RWPE1 (cell line): ENCODE measurements at regions not wholly inside any gene's neighbourhood (a gene's known extent, or its start where the extent isn't known, plus 50 kb on each side); places are given as distances from the start of the nearest gene placed in this dataset.

Source experiments
- CTCF ChIA-PET: fragments of 350-600 bp; sonication (Branson Sonifier 250); formaldehyde crosslinking; extraction: SDS; loops from one replicate; lab custom pipeline; 2021; lab: Yijun Ruan, JAX
- POLR2A ChIA-PET: fragments of 400-600 bp; formaldehyde crosslinking; extraction: SDS; loops from one replicate; lab custom pipeline; 2020; ENCODE audit warnings: antibody characterized with exemption; ENCODE audit not compliant: low non-redundant PET; lab: Yijun Ruan, JAX
- DNase-seq: peaks from one replicate; pipeline ENCODE4 v3.0.0; 2012; ENCODE audit warnings: low spot score
- H3K27ac ChIP-seq: fragments of 450-650 bp; 2 replicates; pipeline ENCODE4 v1.5.1; 2017
- CTCF ChIP-seq: fragments of 450-650 bp; conservative IDR thresholded peaks from 2 replicates; pipeline ENCODE4 v1.5.1; 2017; ENCODE audit warnings: low read depth, mild to moderate bottlenecking

- no peak for DNase-seq
- CTCF ChIA-PET, result no interaction called here
These were observed 332.4 kb upstream of the PPP2R3A start for GRCh38 chr3:135633078-135633477.

GRCh38 chr3:135636596-135636995 is 328.9 kb upstream of the PPP2R3A start:
- no peak for DNase-seq
- CTCF ChIA-PET, result interaction anchor here (0.7 kb wide), 1 partner anchor 214 kb away, joined by 3 read pairs; no protein-coding TSS in a partner anchor
- H3K27ac ChIP-seq, result no peak overlapping the region
- POLR2A ChIA-PET, result no interaction called here
- no peak for TF ChIP-seq CTCF

More at GRCh38 chr3:135633078-135633477, 332.4 kb upstream of the PPP2R3A start:
- H3K27ac ChIP-seq, result no peak overlapping the region
- POLR2A ChIA-PET, result no interaction called here
- no peak for TF ChIP-seq CTCF

GRCh38 chr3:135637013-135637412 is 328.5 kb upstream of the PPP2R3A start:
- no peak for DNase-seq
- H3K27ac ChIP-seq, result no peak overlapping the region
- TF ChIP-seq CTCF, result no peak
- ChIA-PET CTCF (interaction anchor here (0.7 kb wide), 1 partner anchor 214 kb away, joined by 3 read pairs; no protein-coding TSS in a partner anchor), POLR2A (no interaction called here)

- DNase-seq, result no peak
- TF ChIP-seq CTCF, result no peak
- H3K27ac ChIP-seq, result no peak overlapping the region
- POLR2A ChIA-PET, result no interaction called here
- CTCF ChIA-PET, result no interaction called here
These were observed 323.8 kb upstream of the PPP2R3A start for GRCh38 chr3:135641761-135642160.

GRCh38 chr3:135645541-135645940 is 320.0 kb upstream of the PPP2R3A start:
- no peak overlapping the region for H3K27ac ChIP-seq
- POLR2A ChIA-PET, result no interaction called here
- TF ChIP-seq CTCF, result no peak
- no peak for DNase-seq
- CTCF ChIA-PET, result no interaction called here

- TF ChIP-seq CTCF, result no peak
- DNase-seq, result no peak
- CTCF ChIA-PET, result no interaction called here
- no peak overlapping the region for H3K27ac ChIP-seq
- POLR2A ChIA-PET, result no interaction called here
These were observed 318.7 kb upstream of the PPP2R3A start for GRCh38 chr3:135646873-135647272.

- H3K27ac ChIP-seq, result no peak overlapping the region
- no peak for TF ChIP-seq CTCF
- ChIA-PET CTCF (no interaction called here), POLR2A (no interaction called here)
- no peak for DNase-seq
These were observed 316.2 kb upstream of the PPP2R3A start for GRCh38 chr3:135649361-135649760.
